HepG2 (cell line): ENCODE measurements at regions not wholly inside any gene's neighbourhood (a gene's known extent, or its start where the extent isn't known, plus 50 kb on each side); places are given as distances from the start of the nearest gene placed in this dataset.

ENCODE experiments used
- CTCF ChIP-seq: sonication (generic); formaldehyde crosslinking; IDR thresholded peaks from 2 replicates; pipeline ENCODE4 v1.5.0; 2020; ENCODE audit warnings: mild to moderate bottlenecking, missing genetic modification reagents, moderate library complexity
- EZH2 ChIP-seq: conservative IDR thresholded peaks from 2 replicates; pipeline ENCODE4 v1.6.1; 2012; ENCODE audit warnings: mild to moderate bottlenecking, low read depth, low read length, moderate library complexity
- PLRG1 ChIP-seq: fragments of 450-650 bp; conservative IDR thresholded peaks from 2 replicates; pipeline ENCODE4 v1.6.1; 2016
- POLR2AphosphoS2 ChIP-seq: IDR thresholded peaks from 2 replicates; pipeline ENCODE4 v1.6.1; 2011; ENCODE audit warnings: low read depth, low read length, improper control_type of control experiment
- TARDBP ChIP-seq: sonication (generic); formaldehyde crosslinking; IDR thresholded peaks from 2 replicates; pipeline ENCODE4 v1.8.0; 2022; ENCODE audit warnings: mild to moderate bottlenecking, missing genetic modification reagents
- ZHX1 ChIP-seq: sonication (generic); formaldehyde crosslinking; IDR thresholded peaks from 2 replicates; pipeline ENCODE4 v1.8.1; 2022; ENCODE audit warnings: low read depth, mild to moderate bottlenecking, missing genetic modification reagents
- ZNF274 ChIP-seq: sonication (generic); formaldehyde crosslinking; IDR thresholded peaks from 2 replicates; pipeline ENCODE4 v1.5.1; 2020; ENCODE audit warnings: mild to moderate bottlenecking, missing genetic modification reagents
- ZNF768 ChIP-seq: sonication (generic); formaldehyde crosslinking; IDR thresholded peaks from 2 replicates; pipeline ENCODE4 v1.4.0; 2020; ENCODE audit warnings: missing genetic modification reagents
- TF ChIP-seq, protein P1 (sequence below): sonication (generic); formaldehyde crosslinking; IDR thresholded peaks from 2 replicates; pipeline ENCODE4 v1.4.0; 2020; ENCODE audit warnings: missing genetic modification reagents, mild to moderate bottlenecking, borderline replicate concordance

DNA sequence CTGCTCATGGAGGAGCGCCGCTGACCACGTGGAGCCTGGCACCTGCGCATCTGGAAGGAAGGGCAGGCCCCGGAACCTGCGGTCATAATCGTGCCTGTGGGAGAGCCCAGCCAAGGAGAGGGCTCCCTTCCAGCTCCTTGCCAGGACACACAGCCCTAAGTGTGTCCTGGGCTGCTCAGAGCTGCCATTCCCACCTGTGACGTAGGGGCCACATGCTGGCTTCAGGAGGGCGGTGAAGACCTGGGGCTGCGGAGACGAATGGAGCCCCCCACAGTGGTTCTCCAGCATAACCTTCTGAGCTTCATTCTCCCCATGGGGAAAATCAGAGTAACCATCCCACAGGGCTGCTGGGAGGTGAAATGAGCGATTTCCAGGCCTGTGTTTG is 127.6 kb upstream of the CHST15 start:
- TF ChIP-seq, protein P1, sequence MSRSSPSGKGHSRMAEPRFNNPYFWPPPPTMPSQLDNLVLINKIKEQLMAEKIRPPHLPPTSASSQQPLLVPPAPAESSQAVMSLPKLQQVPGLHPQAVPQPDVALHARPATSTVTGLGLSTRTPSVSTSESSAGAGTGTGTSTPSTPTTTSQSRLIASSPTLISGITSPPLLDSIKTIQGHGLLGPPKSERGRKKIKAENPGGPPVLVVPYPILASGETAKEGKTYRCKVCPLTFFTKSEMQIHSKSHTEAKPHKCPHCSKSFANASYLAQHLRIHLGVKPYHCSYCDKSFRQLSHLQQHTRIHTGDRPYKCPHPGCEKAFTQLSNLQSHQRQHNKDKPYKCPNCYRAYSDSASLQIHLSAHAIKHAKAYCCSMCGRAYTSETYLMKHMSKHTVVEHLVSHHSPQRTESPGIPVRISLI (CRISPR knock-in tag), result no peak
- TF ChIP-seq ZNF274 (CRISPR knock-in tag) (no peak), ZNF768 (CRISPR knock-in tag) (no peak), EZH2 (no peak), TARDBP (CRISPR knock-in tag) (no peak), ZHX1 (no peak), POLR2AphosphoS2 (no peak), PLRG1 (no peak), CTCF (CRISPR knock-in tag) (no peak)
